ENCODE measurements at regions not wholly inside any gene's neighbourhood (a gene's known extent, or its start where the extent isn't known, plus 50 kb on each side); places are given as distances from the start of the nearest gene placed in this dataset.

DNA sequence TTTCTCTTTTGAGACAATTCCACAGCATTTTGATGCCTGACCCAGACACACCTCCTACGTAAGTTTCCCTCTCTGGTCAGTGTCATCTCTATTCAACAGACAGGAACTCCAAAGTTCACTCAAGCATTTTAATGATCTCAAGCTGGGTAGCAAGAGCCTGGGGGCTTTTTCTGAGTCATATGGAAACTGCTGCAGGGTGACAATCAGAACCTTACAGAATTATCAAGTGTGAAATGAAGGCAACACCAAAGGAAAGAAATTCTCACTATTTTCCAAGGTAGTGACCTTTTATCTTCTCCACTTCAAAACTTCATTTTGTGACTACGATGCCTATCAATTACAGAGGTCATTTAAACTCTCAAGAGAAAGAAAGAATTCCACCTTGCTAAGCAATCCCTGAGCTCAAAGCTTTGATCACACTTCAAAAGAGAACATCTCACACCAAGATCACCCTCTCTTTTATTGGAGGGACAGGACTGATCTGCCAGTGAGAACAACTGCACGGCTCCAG, 229.0 kb upstream of the ZC3H12C start:
- Histone ChIP-seq H3K4me3 (no peak overlapping the region), H3K4me1 (no peaks in the 10 kb centered on the region), H3K27me3 (no peaks in the 10 kb centered on the region), H3K36me3 (no peaks in the 10 kb centered on the region), H3K27ac (no peak overlapping the region), H3K9me3 (no peaks in the 10 kb centered on the region)
- TF ChIP-seq CTCF (IDR thresholded peaks at IDR 0.05), result no peak
- no peak for TF ChIP-seq POLR2AphosphoS5 (IDR thresholded peaks at IDR 0.05)
- TF ChIP-seq POLR2A (IDR thresholded peaks at IDR 0.05), result no peak
- no peak for TF ChIP-seq EP300 (IDR thresholded peaks at IDR 0.05; ENCODE audit: low read depth)
- no peak for DNase-seq
- 63 to 68% methylated on average over 2 to 3 of the region's 3 CpGs for WGBS, 2 donors (ENCODE audit: low coverage in 1 of 2)
- intact Hi-C loops (cut with DNase I; ENCODE audit: low total_unique reads), result no loop called here
- in situ Hi-C loops (cut with MboI; ENCODE audit: low pct_ligation_motif_present in 1 of 4, low pct_unique_long_range_greater_than_20kb in 1 of 4, low sequenced_read_pairs in 3 of 4), result no loop called here

DNA sequence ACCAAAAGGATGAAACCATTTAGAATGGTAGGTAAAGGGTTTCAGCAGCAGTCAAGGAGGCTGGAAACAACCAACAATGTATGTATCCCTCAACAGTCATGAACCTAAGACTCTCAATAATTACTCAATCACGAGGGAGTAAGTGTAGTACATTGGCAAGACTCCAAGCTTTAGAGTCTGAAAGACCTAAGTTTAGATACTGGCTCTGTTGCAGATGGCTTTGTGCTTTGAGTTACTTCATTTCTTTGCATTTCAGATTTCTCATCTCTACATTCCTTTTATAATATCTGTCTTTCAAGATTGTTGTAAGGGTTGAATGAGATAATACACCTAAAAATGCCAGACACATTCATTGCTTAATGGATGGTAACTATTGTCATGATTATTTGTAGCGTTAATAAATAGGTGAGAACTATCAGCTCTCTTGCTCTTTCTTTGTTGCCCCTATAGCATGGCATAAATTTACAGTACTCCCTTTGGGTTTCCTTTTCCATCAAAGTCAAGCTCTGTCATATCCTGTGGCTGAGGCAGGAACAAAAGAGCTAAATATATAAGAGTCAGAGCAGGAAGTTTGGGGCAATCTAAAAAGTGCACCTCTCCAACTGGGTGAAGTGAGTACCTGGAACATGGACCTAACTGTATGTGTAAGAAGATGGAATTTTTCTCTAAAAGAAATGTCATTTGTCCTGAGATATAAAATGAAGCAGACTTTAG, 228.2 kb upstream of the ZC3H12C start:
- no peaks in the 10 kb centered on the region for H3K27me3 ChIP-seq
- TF ChIP-seq EP300 (IDR thresholded peaks at IDR 0.05; ENCODE audit: low read depth) (no peak), CTCF (IDR thresholded peaks at IDR 0.05) (no peak), POLR2AphosphoS5 (IDR thresholded peaks at IDR 0.05) (no peak), POLR2A (IDR thresholded peaks at IDR 0.05) (no peak)
- H3K27ac ChIP-seq, result no peak overlapping the region
- H3K4me1 ChIP-seq, result no peaks in the 10 kb centered on the region
- no peak for DNase-seq
- no peaks in the 10 kb centered on the region for H3K36me3 ChIP-seq
- WGBS, 2 donors (ENCODE audit: low coverage in 1 of 2), result 50% methylated on average over 2 of the region's 2 CpGs
- intact Hi-C loops (cut with DNase I; ENCODE audit: low total_unique reads), result no loop called here
- no peak overlapping the region for H3K4me3 ChIP-seq
- H3K9me3 ChIP-seq, result no peaks in the 10 kb centered on the region
- in situ Hi-C loops (cut with MboI; ENCODE audit: low pct_ligation_motif_present in 1 of 4, low pct_unique_long_range_greater_than_20kb in 1 of 4, low sequenced_read_pairs in 3 of 4), result no loop called here

GRCh38 chr11:109865548-109866186, 227.5 kb upstream of the ZC3H12C start:
- in situ Hi-C loops (cut with MboI; ENCODE audit: low pct_ligation_motif_present in 1 of 4, low pct_unique_long_range_greater_than_20kb in 1 of 4, low sequenced_read_pairs in 3 of 4) (no loop called here), intact Hi-C loops (cut with DNase I; ENCODE audit: low total_unique reads) (no loop called here)
- H3K27ac ChIP-seq, result no peak overlapping the region
- no peaks in the 10 kb centered on the region for H3K4me1 ChIP-seq
- no peak overlapping the region for H3K4me3 ChIP-seq
- no peaks in the 10 kb centered on the region for H3K27me3 ChIP-seq
- H3K9me3 ChIP-seq, result no peaks in the 10 kb centered on the region
- no peak for DNase-seq
- TF ChIP-seq EP300 (IDR thresholded peaks at IDR 0.05; ENCODE audit: low read depth) (no peak), CTCF (IDR thresholded peaks at IDR 0.05) (peak in 1 of 5 experiments; percentile 12), POLR2AphosphoS5 (IDR thresholded peaks at IDR 0.05) (no peak)
- 77 to 92% methylated on average over 2 to 5 of the region's 5 CpGs for whole genome bisulfite sequencing, 2 donors (ENCODE audit: low coverage in 1 of 2)
- no peaks in the 10 kb centered on the region for H3K36me3 ChIP-seq

- H3K9me3 ChIP-seq, result no peaks in the 10 kb centered on the region
- no peak overlapping the region for H3K4me3 ChIP-seq
- no peak for TF ChIP-seq POLR2A (IDR thresholded peaks at IDR 0.05)
- no peak for TF ChIP-seq POLR2AphosphoS5 (IDR thresholded peaks at IDR 0.05)
- no peak for TF ChIP-seq CTCF (IDR thresholded peaks at IDR 0.05)
- no peak for TF ChIP-seq EP300 (IDR thresholded peaks at IDR 0.05; ENCODE audit: low read depth)
- in situ Hi-C loops (cut with MboI; ENCODE audit: low pct_ligation_motif_present in 1 of 4, low pct_unique_long_range_greater_than_20kb in 1 of 4, low sequenced_read_pairs in 3 of 4) (no loop called here), intact Hi-C loops (cut with DNase I; ENCODE audit: low total_unique reads) (no loop called here)
- H3K27ac ChIP-seq, result no peak overlapping the region
- no peaks in the 10 kb centered on the region for H3K27me3 ChIP-seq
- WGBS, 2 donors (ENCODE audit: low coverage in 1 of 2), result 93% methylated on average over 2 of the region's 2 CpGs; no CpG with 5 or more reads in 1 of the 2 donors
- H3K4me1 ChIP-seq, result no peaks in the 10 kb centered on the region
- no peak for DNase-seq
- no peaks in the 10 kb centered on the region for H3K36me3 ChIP-seq
Observed at GRCh38 chr11:109867784-109868183, 225.4 kb upstream of the ZC3H12C start.
